ENCODE measurements at regions not wholly inside any gene's neighbourhood (a gene's known extent, or its start where the extent isn't known, plus 50 kb on each side); places are given as distances from the start of the nearest gene placed in this dataset.
A peak's percentile ranks its signal among the peaks of the same experiment; 100 is the strongest.

- no peak for DNase-seq (ENCODE audit: low read depth, low spot score)
These were observed 89.8 kb upstream of the RPS23 start for GRCh38 chr5:82367930-82368329.

- DNase-seq (ENCODE audit: low read depth, low spot score), result no peak
These were observed 87.6 kb upstream of the RPS23 start for GRCh38 chr5:82365744-82366228.

GRCh38 chr5:82365026-82365425, 86.9 kb upstream of the RPS23 start:
- DNase-seq (ENCODE audit: low read depth, low spot score), result no peak

GRCh38 chr5:82364497-82364896, 86.3 kb upstream of the RPS23 start:
- DNase-seq (ENCODE audit: low read depth, low spot score), result peak; percentile 54

GRCh38 chr5:82363524-82363923, 85.4 kb upstream of the RPS23 start:
- DNase-seq (ENCODE audit: low read depth, low spot score), result no peak

- no peak for DNase-seq (ENCODE audit: low read depth, low spot score)
These were observed 84.5 kb upstream of the RPS23 start for GRCh38 chr5:82362636-82363035.

- no peak for DNase-seq (ENCODE audit: low read depth, low spot score)
These were observed 81.9 kb upstream of the RPS23 start for GRCh38 chr5:82360022-82360421.

- no peak for DNase-seq (ENCODE audit: low read depth, low spot score)
These were observed 81.1 kb upstream of the RPS23 start for GRCh38 chr5:82359272-82359671.

GRCh38 chr5:82358457-82358856, 80.3 kb upstream of the RPS23 start:
- DNase-seq (ENCODE audit: low read depth, low spot score), result no peak

GRCh38 chr5:82356808-82357671, 78.9 kb upstream of the RPS23 start:
- peak; percentile 71 for DNase-seq (ENCODE audit: low read depth, low spot score)

- DNase-seq (ENCODE audit: low read depth, low spot score), result no peak
These were observed 77.9 kb upstream of the RPS23 start for GRCh38 chr5:82356021-82356420.

GRCh38 chr5:82355496-82355895, 77.3 kb upstream of the RPS23 start:
- DNase-seq (ENCODE audit: low read depth, low spot score), result no peak

GRCh38 chr5:82355053-82355452, 76.9 kb upstream of the RPS23 start:
- DNase-seq (ENCODE audit: low read depth, low spot score), result no peak

- no peak for DNase-seq (ENCODE audit: low read depth, low spot score)
These were observed 76.4 kb upstream of the RPS23 start for GRCh38 chr5:82354543-82354942.

- no peak for DNase-seq (ENCODE audit: low read depth, low spot score)
These were observed 75.4 kb upstream of the RPS23 start for GRCh38 chr5:82353522-82353921.

GRCh38 chr5:82352146-82352791, 74.1 kb upstream of the RPS23 start:
- no peak for DNase-seq (ENCODE audit: low read depth, low spot score)

- peak; percentile 39 for DNase-seq (ENCODE audit: low read depth, low spot score)
These were observed 73.6 kb upstream of the RPS23 start for GRCh38 chr5:82351754-82352145.

GRCh38 chr5:82351297-82351696, 73.1 kb upstream of the RPS23 start:
- DNase-seq (ENCODE audit: low read depth, low spot score), result no peak

GRCh38 chr5:82349652-82350051, 71.5 kb upstream of the RPS23 start:
- DNase-seq (ENCODE audit: low read depth, low spot score), result no peak

- DNase-seq (ENCODE audit: low read depth, low spot score), result no peak
These were observed 70.8 kb upstream of the RPS23 start for GRCh38 chr5:82348784-82349425.

GRCh38 chr5:82347201-82347865, 69.2 kb upstream of the RPS23 start:
- no peak for DNase-seq (ENCODE audit: low read depth, low spot score)
